Stimulated activated CD4-positive, alpha-beta T cell treated with anti-CD3 and anti-CD28 coated beads, TNF-alpha, amount 100 ng/mL, for 48 hours (primary cell): ENCODE measurements at regions not wholly inside any gene's neighbourhood (a gene's known extent, or its start where the extent isn't known, plus 50 kb on each side); places are given as distances from the start of the nearest gene placed in this dataset.
"Not testable (repeated sequence)": the region's sequence is repeated elsewhere in the genome, so short reads cannot be mapped to it uniquely, and the experiment has no call there.

Experiments
- DNase-seq, 3 donors: peaks; one replicate each; pipeline ENCODE4 v3.0.0-alpha.2; 2020; ENCODE audit warnings: low read depth in 3 of 3

GRCh38 chr6:145270464-145270863, 464.9 kb downstream of the EPM2A start:
- DNase-seq, result no peak

GRCh38 chr6:145271040-145271439, 464.3 kb downstream of the EPM2A start:
- DNase-seq, result no peak

GRCh38 chr6:145271577-145271976, 463.7 kb downstream of the EPM2A start:
- no peak for DNase-seq

GRCh38 chr6:145272246-145272645, 463.1 kb downstream of the EPM2A start:
- DNase-seq, result no peak

GRCh38 chr6:145273136-145273535, 462.2 kb downstream of the EPM2A start:
- no peak for DNase-seq

GRCh38 chr6:145274083-145274482, 461.2 kb downstream of the EPM2A start:
- no peak for DNase-seq

- no peak for DNase-seq
Observed at GRCh38 chr6:145275019-145275418, 460.3 kb downstream of the EPM2A start.

- DNase-seq, result no peak
Observed at GRCh38 chr6:145275787-145276186, 459.5 kb downstream of the EPM2A start.

GRCh38 chr6:145276756-145277155, 458.6 kb downstream of the EPM2A start:
- no peak for DNase-seq

GRCh38 chr6:145277358-145278086, 457.8 kb downstream of the EPM2A start:
- no peak for DNase-seq

- DNase-seq, result no peak
Observed at GRCh38 chr6:145278163-145278807, 457.0 kb downstream of the EPM2A start.

- no peak for DNase-seq
Observed at GRCh38 chr6:145279551-145279950, 455.8 kb downstream of the EPM2A start.

GRCh38 chr6:145279993-145280392, 455.3 kb downstream of the EPM2A start:
- no peak for DNase-seq

GRCh38 chr6:145283209-145283608, 452.1 kb downstream of the EPM2A start:
- DNase-seq, result not testable (repeated sequence)

GRCh38 chr6:145283856-145284255, 451.5 kb downstream of the EPM2A start:
- no peak for DNase-seq

- DNase-seq, result no peak
Observed at GRCh38 chr6:145286916-145287315, 448.4 kb downstream of the EPM2A start.

- no peak for DNase-seq
Observed at GRCh38 chr6:145289573-145289972, 445.7 kb downstream of the EPM2A start.

GRCh38 chr6:145290122-145290521, 445.2 kb downstream of the EPM2A start:
- DNase-seq, result no peak

- DNase-seq, result no peak
Observed at GRCh38 chr6:145292066-145292465, 443.3 kb downstream of the EPM2A start.

- DNase-seq, result no peak
Observed at GRCh38 chr6:145294942-145295341, 440.4 kb downstream of the EPM2A start.

GRCh38 chr6:145295746-145296145, 439.6 kb downstream of the EPM2A start:
- no peak for DNase-seq

GRCh38 chr6:145305670-145306069, 429.6 kb downstream of the EPM2A start:
- DNase-seq, result no peak

GRCh38 chr6:145306489-145306888, 428.8 kb downstream of the EPM2A start:
- no peak for DNase-seq
